ENCODE measurements at regions not wholly inside any gene's neighbourhood (a gene's known extent, or its start where the extent isn't known, plus 50 kb on each side); places are given as distances from the start of the nearest gene placed in this dataset.
"Not testable (repeated sequence)": the region's sequence is repeated elsewhere in the genome, so short reads cannot be mapped to it uniquely, and the experiment has no call there.

- H3K36me3 ChIP-seq (ENCODE audit: control insufficient read depth, insufficient read depth, low read length); BruUV-seq (replicated peaks); H3K4me1 ChIP-seq (replicated peaks in 1 of 2; ENCODE audit: control insufficient read depth in 2 of 2, insufficient read depth in 2 of 2, low read length in 2 of 2); H3K4me3 ChIP-seq; H3K79me2 ChIP-seq (ENCODE audit: control insufficient read depth, insufficient read depth, low read length); in situ Hi-C loops (cut with MboI); CTCF ChIA-PET (ENCODE audit: low intra/inter-chr PET ratio); ATAC-seq; intact Hi-C loops (cut with micrococcal nuclease); H3K9me1 ChIP-seq (ENCODE audit: control insufficient read depth, insufficient read depth, low read length); H3K9ac ChIP-seq (ENCODE audit: insufficient read depth in 1 of 2, low read depth in 2 of 2, low read length in 2 of 2); H3K4me2 ChIP-seq (ENCODE audit: insufficient read depth, low read length); FAIRE-seq; POLR2A ChIA-PET; H4K20me1 ChIP-seq (replicated peaks; ENCODE audit: control insufficient read depth, insufficient read depth, low read length); H2AFZ ChIP-seq (ENCODE audit: low read depth, low read length); H3K27me3 ChIP-seq (ENCODE audit: control insufficient read depth in 2 of 2, insufficient read depth in 2 of 2, low read length in 2 of 2); H3K9me3 ChIP-seq (replicated peaks; ENCODE audit: control insufficient read depth, insufficient read depth, low read depth, low read length); H3K27ac ChIP-seq (ENCODE audit: extremely low read depth, low read depth, low read length); DNase-seq (ENCODE audit: extremely low read depth in 1 of 4, low spot score in 3 of 4): not testable (repeated sequence)
- no CpG with 5 or more reads among the region's 5 CpGs for WGBS (ENCODE audit: insufficient coverage, low coverage, missing lambda C conversion rate)
These were observed 69.3 kb upstream of the RNU2-1 start for GRCh38 chr17:43303049-43303448.

DNA sequence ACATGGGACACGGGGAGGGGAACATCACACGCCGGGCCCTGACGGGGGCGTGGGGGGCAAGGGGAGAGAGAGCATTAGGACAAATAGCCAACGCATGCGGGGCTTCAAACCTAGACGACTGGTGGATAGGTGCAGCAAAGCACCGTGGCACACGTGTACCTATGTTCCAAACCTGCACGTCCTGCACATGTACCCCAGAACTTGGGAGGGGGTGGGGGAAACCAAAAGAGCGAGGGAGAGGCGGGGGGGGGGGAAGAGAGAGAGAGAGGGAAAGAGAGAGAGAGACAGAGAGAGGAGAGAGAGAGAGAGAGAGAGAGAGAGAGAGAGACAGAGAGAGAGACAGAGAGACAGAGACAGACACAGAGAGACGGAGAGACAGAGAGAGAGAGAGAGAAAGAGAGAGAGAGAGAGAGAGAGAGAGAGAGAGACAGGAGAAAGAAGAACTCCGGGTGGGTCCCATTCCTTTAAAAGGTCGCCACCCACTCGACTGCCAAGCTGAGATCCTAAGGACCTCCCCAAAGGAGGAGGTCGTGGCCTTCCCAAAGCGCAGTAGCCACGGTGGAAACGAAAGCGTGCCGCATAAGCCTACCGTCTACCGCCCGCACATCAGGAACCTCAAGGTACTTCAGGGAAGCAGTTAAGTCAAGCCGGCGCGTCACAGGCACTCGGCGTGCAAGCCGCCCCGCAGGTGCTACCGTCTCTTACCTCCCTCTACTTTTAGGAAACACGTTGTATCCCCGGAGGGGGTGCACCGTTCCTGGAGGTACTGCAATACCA is 65.7 kb upstream of the RNU2-1 start:
- in situ Hi-C loops (cut with MboI) = loop anchor here (25.0 kb wide), 1 partner anchor 188 kb away; the partner anchor contains the start of gene DHX8
- DNase-seq (ENCODE audit: extremely low read depth in 1 of 4, low spot score in 3 of 4); CTCF ChIA-PET (ENCODE audit: low intra/inter-chr PET ratio); H3K79me2 ChIP-seq (ENCODE audit: control insufficient read depth, insufficient read depth, low read length); H3K4me2 ChIP-seq (ENCODE audit: insufficient read depth, low read length); H3K36me3 ChIP-seq (ENCODE audit: control insufficient read depth, insufficient read depth, low read length); H3K9me1 ChIP-seq (ENCODE audit: control insufficient read depth, insufficient read depth, low read length); H4K20me1 ChIP-seq (replicated peaks; ENCODE audit: control insufficient read depth, insufficient read depth, low read length); H3K4me3 ChIP-seq; H3K27me3 ChIP-seq (ENCODE audit: control insufficient read depth in 2 of 2, insufficient read depth in 2 of 2, low read length in 2 of 2); H3K27ac ChIP-seq (ENCODE audit: extremely low read depth, low read depth, low read length); POLR2A ChIA-PET; ATAC-seq; FAIRE-seq; H3K9me3 ChIP-seq (replicated peaks; ENCODE audit: control insufficient read depth, insufficient read depth, low read depth, low read length); H2AFZ ChIP-seq (ENCODE audit: low read depth, low read length); intact Hi-C loops (cut with micrococcal nuclease); H3K9ac ChIP-seq (ENCODE audit: insufficient read depth in 1 of 2, low read depth in 2 of 2, low read length in 2 of 2); H3K4me1 ChIP-seq (replicated peaks in 1 of 2; ENCODE audit: control insufficient read depth in 2 of 2, insufficient read depth in 2 of 2, low read length in 2 of 2): not testable (repeated sequence)
- BruUV-seq (replicated peaks) = TSS peak; percentile 99
- WGBS (ENCODE audit: insufficient coverage, low coverage, missing lambda C conversion rate) = no CpG with 5 or more reads among the region's 37 CpGs

DNA sequence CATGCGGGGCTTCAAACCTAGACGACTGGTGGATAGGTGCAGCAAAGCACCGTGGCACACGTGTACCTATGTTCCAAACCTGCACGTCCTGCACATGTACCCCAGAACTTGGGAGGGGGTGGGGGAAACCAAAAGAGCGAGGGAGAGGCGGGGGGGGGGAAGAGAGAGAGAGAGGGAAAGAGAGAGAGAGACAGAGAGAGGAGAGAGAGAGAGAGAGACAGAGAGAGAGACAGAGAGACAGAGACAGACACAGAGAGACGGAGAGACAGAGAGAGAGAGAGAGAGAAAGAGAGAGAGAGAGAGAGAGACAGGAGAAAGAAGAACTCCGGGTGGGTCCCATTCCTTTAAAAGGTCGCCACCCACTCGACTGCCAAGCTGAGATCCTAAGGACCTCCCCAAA is 55.9 kb upstream of the RNU2-1 start:
- CTCF ChIA-PET (ENCODE audit: low intra/inter-chr PET ratio); H3K9ac ChIP-seq (ENCODE audit: insufficient read depth in 1 of 2, low read depth in 2 of 2, low read length in 2 of 2); BruUV-seq (replicated peaks); H3K4me2 ChIP-seq (ENCODE audit: insufficient read depth, low read length); H3K79me2 ChIP-seq (ENCODE audit: control insufficient read depth, insufficient read depth, low read length); H3K4me1 ChIP-seq (replicated peaks in 1 of 2; ENCODE audit: control insufficient read depth in 2 of 2, insufficient read depth in 2 of 2, low read length in 2 of 2); H4K20me1 ChIP-seq (replicated peaks; ENCODE audit: control insufficient read depth, insufficient read depth, low read length); DNase-seq (ENCODE audit: extremely low read depth in 1 of 4, low spot score in 3 of 4); H3K27ac ChIP-seq (ENCODE audit: extremely low read depth, low read depth, low read length); H3K36me3 ChIP-seq (ENCODE audit: control insufficient read depth, insufficient read depth, low read length); H3K4me3 ChIP-seq; H2AFZ ChIP-seq (ENCODE audit: low read depth, low read length); H3K27me3 ChIP-seq (ENCODE audit: control insufficient read depth in 2 of 2, insufficient read depth in 2 of 2, low read length in 2 of 2); H3K9me1 ChIP-seq (ENCODE audit: control insufficient read depth, insufficient read depth, low read length); POLR2A ChIA-PET; FAIRE-seq; intact Hi-C loops (cut with micrococcal nuclease); H3K9me3 ChIP-seq (replicated peaks; ENCODE audit: control insufficient read depth, insufficient read depth, low read depth, low read length); ATAC-seq: not testable (repeated sequence)
- WGBS (ENCODE audit: insufficient coverage, low coverage, missing lambda C conversion rate) = no CpG with 5 or more reads among the region's 11 CpGs
- in situ Hi-C loops (cut with MboI) = loop anchor here (25.0 kb wide), 1 partner anchor 198 kb away; the partner anchor contains the start of gene DHX8
